Spleen (tissue), 7 donors: ENCODE measurements at regions not wholly inside any gene's neighbourhood (a gene's known extent, or its start where the extent isn't known, plus 50 kb on each side); places are given as distances from the start of the nearest gene placed in this dataset.

Source experiments
- POLR2A ChIP-seq, 3 donors: fragments of 450-650 bp; IDR thresholded peaks; one replicate each; pipeline ENCODE4 v1.5.1; 2017; ENCODE audit warnings: antibody characterized with exemption in 3 of 3, mild to moderate bottlenecking in 1 of 3
- POLR2AphosphoS5 ChIP-seq, 3 donors: sonication (generic); formaldehyde crosslinking; IDR thresholded peaks; one replicate each; pipeline ENCODE4 v1.5.1; 2017; ENCODE audit warnings: antibody characterized with exemption in 3 of 3
- TF ChIP-seq, protein P1 (sequence below), 11 experiments: fragments of 200-600 bp in 7 of 11; fragments of 450-650 bp in 4 of 11; sonication (generic) in 4 of 11; IDR thresholded peaks in 8 of 11; conservative IDR thresholded peaks in 3 of 11; 1 replicate in 7 of 11; 2 replicates in 4 of 11; pipeline versions ENCODE4 v1.4.0 to v1.8.0; 2016 to 2021; ENCODE audit warnings: antibody characterized with exemption in 11 of 11, inconsistent platforms in 4 of 11, mild to moderate bottlenecking in 1 of 11
- donor health status: DM: no; HTN: no; CAD: no; lungs with moderate emphysema.
- donor health status: DM: no; HTN: no; CAD: no.
- donor health status: DM: no; HTN: no; CAD: no.

DNA sequence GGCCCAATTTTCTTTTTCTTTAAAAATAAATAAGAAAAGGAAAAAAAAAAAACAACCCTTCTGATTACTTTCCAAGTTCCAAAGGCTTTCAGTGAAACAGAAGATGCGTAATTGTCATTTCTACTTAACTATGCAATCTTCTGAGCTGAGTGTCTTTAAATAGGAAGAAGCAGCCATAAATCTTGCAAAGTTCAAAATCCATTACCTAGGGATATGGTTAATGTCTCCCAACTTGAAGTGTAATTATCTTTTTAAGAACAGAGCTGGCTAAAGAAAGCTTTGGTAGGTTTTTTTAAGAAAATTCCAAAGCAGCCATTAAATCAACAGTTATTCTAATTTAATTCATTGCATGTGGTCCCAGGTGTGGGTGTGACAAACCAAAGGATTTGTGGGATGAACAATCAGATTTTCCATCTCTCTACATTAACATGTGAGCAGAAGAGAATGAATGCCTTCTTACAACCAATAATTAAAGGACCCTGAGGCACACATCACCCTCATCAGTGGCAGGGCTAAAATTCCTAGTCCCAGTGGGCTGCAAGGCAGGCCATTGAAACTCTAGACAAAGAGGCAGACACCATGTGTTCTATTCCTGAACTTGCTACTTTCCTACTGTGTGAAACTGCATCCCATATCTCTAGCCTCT, 419.2 kb downstream of the REEP3 start:
- TF ChIP-seq, protein P1, sequence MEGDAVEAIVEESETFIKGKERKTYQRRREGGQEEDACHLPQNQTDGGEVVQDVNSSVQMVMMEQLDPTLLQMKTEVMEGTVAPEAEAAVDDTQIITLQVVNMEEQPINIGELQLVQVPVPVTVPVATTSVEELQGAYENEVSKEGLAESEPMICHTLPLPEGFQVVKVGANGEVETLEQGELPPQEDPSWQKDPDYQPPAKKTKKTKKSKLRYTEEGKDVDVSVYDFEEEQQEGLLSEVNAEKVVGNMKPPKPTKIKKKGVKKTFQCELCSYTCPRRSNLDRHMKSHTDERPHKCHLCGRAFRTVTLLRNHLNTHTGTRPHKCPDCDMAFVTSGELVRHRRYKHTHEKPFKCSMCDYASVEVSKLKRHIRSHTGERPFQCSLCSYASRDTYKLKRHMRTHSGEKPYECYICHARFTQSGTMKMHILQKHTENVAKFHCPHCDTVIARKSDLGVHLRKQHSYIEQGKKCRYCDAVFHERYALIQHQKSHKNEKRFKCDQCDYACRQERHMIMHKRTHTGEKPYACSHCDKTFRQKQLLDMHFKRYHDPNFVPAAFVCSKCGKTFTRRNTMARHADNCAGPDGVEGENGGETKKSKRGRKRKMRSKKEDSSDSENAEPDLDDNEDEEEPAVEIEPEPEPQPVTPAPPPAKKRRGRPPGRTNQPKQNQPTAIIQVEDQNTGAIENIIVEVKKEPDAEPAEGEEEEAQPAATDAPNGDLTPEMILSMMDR (IDR thresholded peaks at IDR 0.05 in 8 of 11, conservative IDR thresholded peaks at IDR 0.05 in 3 of 11), result no peak
- TF ChIP-seq POLR2A (IDR thresholded peaks at IDR 0.05) (no peak), POLR2AphosphoS5 (IDR thresholded peaks at IDR 0.05) (no peak)
